HG03520 (cell line): ENCODE measurements at regions not wholly inside any gene's neighbourhood (a gene's known extent, or its start where the extent isn't known, plus 50 kb on each side); places are given as distances from the start of the nearest gene placed in this dataset.

Experiments used
- ATAC-seq: cut with Tn5 transposase; IDR thresholded peaks from one replicate; pipeline ENCODE4 v1.9.1; 2021; ENCODE audit warnings: mild to moderate bottlenecking, moderate library complexity; ENCODE audit not compliant: unreplicated experiment

- ATAC-seq = no peak
Measured at GRCh38 chr3:34219556-34219955, 421.1 kb downstream of the PDCD6IP start.

GRCh38 chr3:34225821-34226366 is 427.5 kb downstream of the PDCD6IP start:
- ATAC-seq = no peak

DNA sequence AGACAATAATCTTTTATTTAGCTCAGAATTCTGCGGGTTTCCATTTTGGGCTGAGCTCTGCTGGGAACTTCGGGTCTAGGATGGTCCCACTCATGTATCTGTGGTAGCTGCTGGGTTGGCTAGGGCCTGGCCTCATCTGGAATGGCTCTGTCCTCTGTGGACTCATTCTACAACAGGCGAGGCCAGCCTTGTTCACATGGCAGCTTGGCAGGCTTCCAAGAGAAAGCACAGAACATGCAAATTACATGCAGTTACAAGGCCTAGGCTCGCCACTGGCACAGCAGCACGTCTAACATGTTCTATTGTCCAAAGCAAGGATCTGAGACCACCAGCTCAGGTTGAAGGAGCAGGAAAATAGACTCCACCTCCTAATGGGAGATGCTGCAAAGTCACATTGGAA is 431.4 kb downstream of the PDCD6IP start:
- no peak for ATAC-seq

DNA sequence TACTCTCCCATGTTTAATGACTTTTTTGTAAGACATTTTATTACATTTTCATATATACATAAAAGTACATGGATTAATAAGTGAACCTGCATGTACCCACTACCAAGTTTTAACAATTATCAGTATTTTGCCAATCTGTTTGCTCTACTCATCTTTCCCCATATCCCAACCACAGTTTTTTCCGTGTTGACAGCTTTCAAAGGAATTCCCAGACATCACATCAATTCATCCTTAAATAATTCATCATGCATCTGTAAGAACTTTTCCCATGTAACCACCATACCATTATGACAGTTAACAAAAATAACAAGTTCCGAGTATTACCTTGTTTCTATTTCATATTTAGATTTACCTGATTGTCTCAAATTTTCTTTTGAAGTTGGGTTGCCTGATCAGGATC is 436.7 kb downstream of the PDCD6IP start:
- no peak for ATAC-seq

DNA sequence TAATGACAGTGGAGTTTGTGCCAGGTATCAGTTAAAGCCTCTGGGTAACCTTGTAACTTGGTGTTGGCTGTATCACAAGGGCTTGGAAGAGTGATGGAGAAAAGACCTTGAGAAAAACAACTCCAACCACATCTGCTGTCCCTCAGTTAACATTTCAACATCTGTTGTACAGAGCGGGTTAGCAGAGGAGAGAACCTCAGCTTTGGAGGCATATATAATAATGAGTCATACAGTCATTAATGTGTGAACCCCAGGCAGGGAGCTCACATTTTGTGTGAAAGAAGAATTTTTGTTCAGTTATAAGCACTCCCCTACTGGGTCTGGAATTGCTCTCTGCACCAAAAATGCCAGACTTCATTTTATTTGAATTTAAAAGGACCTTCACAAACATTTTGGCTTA is 439.5 kb downstream of the PDCD6IP start:
- no peak for ATAC-seq

DNA sequence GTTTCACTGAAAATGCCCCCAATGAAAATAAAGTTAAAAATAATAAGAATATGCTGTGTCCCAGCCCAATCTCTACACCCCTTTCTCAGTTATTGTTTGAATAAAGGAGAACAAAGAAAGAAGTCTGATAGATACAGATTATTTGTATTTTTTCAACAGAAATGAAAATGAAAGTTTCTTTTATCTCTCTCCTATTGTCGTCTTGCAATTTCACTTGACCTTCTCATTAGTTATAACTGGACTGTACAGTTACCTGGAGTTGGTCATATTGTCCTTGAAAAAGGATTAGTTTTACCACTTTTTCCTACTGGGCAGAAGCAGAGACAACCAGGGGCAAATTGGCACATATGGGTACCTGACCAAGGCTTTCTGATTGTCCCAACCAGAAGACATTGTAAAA is 440.0 kb downstream of the PDCD6IP start:
- no peak for ATAC-seq

- ATAC-seq = no peak
Measured at GRCh38 chr3:34239287-34239686, 440.9 kb downstream of the PDCD6IP start.

DNA sequence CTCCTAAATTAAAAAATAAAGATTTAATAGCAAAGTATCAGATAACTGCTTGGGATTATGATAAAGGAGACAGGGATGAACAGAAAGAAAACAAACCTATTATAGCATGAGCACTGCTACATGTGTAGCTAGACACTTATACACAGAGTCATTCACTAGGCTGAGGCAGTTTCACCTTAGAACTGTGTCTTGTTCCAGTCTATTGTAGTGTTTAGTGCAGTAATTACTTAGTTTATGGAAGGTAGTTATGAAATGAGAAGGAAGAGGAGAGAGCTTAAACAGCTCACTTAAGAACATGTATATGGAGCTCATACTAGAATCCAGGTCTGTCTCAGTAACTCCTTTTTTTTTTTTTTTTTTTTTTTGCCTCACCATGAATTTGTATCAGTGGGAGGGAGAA is 441.4 kb downstream of the PDCD6IP start:
- no peak for ATAC-seq

- no peak for ATAC-seq
Measured at GRCh38 chr3:34247401-34247800, 449.0 kb downstream of the PDCD6IP start.

- peak; percentile 88 for ATAC-seq
Measured at GRCh38 chr3:34248352-34248751, 449.9 kb downstream of the PDCD6IP start.

DNA sequence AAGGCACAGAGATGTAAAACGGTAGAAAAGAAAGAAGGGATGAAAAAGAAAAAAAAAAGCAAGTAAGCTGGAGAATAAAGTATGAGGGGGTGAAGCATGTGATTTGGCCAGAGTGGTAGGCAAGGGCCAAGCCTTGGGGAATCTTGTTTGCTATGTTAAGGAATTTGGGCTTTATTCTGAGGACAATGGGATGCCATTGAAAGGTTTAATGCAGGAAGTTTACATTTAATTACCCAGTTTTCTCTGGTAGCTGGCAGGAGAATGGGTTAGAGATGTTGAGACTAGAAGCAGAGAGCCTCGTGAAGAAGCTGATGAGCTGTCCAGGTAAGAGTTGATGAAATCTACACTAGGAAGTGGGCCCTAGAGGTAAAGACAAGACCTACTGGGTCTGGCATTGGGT is 455.9 kb downstream of the PDCD6IP start:
- no peak for ATAC-seq

- ATAC-seq = no peak
Measured at GRCh38 chr3:34256021-34256420, 457.6 kb downstream of the PDCD6IP start.

DNA sequence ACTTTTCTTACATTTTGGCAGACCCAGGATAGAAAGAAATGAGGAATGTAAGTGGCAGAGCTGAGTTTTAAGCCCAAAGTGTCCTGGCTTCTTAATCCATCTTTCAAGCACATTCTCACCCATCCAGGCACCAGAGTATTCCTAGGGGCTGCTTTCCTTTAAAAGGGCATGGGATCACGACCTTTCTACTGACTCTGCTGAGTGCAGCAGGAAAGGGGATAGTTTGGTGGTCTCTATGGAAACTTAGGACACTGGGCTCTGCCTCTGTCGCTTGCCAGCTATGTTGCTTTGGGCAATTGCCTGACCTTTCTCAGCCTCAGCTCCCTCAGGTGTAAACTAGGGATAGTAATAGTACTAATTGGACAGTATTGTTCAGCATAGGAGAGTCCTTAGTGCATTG is 458.4 kb downstream of the PDCD6IP start:
- no peak for ATAC-seq

DNA sequence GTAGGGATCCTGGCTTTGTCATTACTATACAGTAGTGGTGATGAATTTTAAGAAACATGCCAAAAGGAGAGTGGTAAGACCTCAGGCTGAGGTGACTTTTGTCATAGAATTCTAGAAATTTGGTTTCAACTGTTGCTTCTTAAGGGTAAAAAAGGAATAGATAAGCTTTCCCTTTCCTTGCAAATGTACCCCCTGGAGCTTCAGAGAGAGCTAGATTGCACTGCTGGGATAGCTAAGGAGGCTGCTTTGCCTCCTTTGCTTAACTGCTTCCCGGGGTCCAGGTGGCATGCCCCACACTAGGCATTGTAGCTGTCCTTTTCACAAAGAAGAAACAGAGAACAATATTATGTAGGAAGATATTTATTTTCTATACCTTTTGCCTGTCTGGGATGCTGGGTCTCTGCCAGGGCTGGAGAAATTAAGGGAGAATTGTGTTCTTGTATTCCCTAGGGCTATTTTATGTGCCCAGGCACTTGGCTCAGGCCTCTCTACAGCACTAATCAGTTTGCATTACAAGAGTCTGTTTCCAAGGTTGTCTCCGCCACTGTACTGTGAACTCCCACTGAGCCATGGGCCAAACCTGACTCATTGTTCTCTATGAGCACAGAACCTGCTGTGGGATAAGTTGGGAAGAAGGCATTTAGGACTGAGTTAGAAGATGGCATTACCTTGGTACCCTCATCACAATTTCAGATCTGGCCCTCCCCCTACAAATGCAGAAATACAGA is 460.0 kb downstream of the PDCD6IP start:
- no peak for ATAC-seq

DNA sequence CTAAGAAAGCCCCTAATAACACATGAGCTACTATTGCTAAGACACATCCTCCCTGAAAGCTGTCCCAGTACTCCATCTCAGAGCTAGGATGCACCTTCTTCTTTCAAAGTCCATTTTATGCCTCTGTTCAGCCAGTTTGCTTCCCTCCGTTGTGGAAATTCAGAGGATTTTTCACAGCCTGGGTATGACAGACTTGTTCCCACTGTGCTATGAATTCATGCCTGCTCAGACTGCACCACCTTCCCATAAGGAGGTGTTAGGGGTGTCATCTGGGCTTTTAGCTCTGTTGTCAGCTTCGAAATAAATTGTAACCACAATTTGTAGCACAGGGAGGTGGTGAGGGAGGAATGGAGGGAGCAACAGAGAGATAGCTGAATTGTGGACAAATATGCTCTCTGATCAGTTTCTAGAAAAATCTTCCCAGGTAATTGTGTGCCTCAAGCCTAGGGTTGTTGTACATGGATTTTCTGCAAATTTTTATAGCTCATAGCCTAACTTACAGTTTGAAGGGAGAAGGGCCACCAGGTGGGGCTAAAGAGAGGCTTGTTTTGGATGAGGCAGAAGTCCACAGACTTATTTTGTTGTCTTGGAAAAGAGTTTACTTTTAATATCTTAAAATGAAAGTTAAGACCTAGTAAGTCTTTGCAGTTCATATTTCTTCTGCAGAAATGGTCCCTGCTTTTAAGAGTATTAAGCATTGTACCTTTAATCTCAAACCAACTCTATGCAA is 462.0 kb downstream of the PDCD6IP start:
- ATAC-seq = peak; percentile 28

DNA sequence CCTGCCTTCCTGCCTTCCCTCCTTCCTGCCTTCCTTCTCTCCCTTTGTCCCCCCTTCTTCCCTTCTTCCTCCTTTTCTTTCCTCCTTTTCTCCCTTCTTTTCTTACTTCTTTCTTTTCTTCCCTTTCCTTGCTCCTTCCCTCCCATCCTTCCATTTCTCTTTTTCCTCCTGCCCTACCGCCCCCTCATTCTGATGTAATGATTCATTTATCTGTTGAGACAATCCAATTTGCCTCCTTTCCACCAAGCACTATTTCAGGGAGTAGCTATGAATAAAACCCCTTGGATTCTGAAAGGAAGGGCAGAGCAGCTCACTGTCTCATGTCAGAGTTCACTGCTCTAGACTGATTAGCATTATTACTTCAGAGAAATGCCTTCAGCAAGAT is 462.6 kb downstream of the PDCD6IP start:
- no peak for ATAC-seq

DNA sequence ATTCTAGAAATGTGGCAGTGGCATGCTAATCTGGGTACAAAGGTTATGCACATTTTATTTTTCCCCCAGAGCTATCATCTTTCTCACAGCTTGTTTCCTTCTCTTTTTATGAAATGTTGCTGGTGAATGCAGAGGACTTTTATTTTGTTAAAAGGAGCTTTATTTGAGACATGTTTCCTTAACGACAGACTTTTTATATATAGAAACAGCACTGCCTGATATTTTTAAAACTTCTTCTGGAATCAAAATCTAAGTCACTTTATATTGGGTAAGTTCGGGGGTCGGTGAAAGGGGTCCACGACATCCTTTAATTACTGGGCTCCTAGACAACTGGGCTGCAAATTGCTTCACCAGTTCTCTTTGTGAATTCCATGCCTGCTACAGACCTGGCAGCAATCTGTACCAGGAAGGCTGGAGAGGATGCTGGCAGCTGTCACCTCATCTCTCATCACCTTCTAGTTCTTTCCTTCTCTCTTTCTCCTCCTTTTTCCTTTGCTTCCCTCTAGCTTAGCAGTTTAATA is 464.7 kb downstream of the PDCD6IP start:
- no peak for ATAC-seq

- ATAC-seq = no peak
Measured at GRCh38 chr3:34264337-34265041, 466.1 kb downstream of the PDCD6IP start.

- no peak for ATAC-seq
Measured at GRCh38 chr3:34267088-34267487, 468.7 kb downstream of the PDCD6IP start.

GRCh38 chr3:34268032-34268709 is 469.7 kb downstream of the PDCD6IP start:
- no peak for ATAC-seq

- no peak for ATAC-seq
Measured at GRCh38 chr3:34275811-34276210, 477.4 kb downstream of the PDCD6IP start.
